ENCODE measurements at regions not wholly inside any gene's neighbourhood (a gene's known extent, or its start where the extent isn't known, plus 50 kb on each side); places are given as distances from the start of the nearest gene placed in this dataset.

GRCh38 chr1:192950926-192951325 lies 108.2 kb downstream of the UCHL5 start:
- DNase-seq = no peak

GRCh38 chr1:192951691-192952460 lies 107.3 kb downstream of the UCHL5 start:
- peak; percentile 91 for DNase-seq

- DNase-seq = no peak
These were observed 106.5 kb downstream of the UCHL5 start for GRCh38 chr1:192952646-192953045.

- no peak for DNase-seq
These were observed 104.4 kb downstream of the UCHL5 start for GRCh38 chr1:192954705-192955265.

DNA sequence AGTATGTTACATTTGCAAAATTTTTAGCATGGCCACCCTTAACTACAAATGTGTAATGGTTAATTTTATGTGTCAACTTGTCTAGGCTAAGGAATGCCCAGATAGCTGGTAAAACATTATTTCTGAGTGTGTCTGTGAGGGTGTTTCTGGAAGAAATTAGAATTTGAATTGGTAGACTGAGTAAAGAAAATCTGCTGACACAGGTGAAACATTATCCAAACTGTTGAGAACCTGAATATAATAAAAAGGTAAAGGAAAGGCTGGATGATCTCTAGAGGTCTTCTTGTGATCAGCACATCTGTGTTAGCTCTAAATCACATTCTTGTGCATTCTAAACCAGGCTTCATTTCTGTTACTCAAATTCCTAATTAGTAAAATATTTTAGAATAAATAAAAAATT lies 100.8 kb downstream of the UCHL5 start:
- DNase-seq = no peak

- no peak for DNase-seq
These were observed 100.3 kb downstream of the UCHL5 start for GRCh38 chr1:192958871-192959270.

DNA sequence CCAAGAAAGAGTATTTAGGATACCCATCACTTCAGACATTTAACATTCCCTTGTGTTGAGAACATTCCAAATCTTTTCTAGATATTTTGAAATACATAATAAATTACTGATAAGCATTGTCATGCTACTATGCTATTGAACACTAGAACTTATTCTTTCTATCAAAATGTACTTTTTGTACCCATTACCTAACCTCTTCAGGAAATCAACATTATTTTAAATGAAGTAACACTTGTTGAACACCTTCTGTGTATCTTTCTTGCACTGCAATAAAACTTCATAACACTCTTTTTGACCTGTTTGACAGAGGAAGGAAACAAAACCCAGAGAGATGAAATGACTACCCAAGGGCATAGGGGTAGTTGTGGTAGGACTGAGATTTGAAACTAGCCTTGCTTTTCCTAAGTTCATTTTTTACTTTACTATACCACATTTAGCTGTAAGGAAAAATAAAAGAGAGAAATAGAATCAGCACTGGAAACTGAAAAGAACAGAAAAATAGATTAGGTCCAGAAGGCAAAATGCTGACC lies 99.4 kb downstream of the UCHL5 start:
- DNase-seq = no peak

Data from HCEC 1CT (cell line).